IPS-18a (cell line): ENCODE measurements at regions not wholly inside any gene's neighbourhood (a gene's known extent, or its start where the extent isn't known, plus 50 kb on each side); places are given as distances from the start of the nearest gene placed in this dataset.

Experiments
- H3K27ac ChIP-seq: one replicate; pipeline ENCODE4 v1.5.1; 2013; ENCODE audit warnings: low read length
- H3K27me3 ChIP-seq: one replicate; pipeline ENCODE4 v1.6.1; 2013; ENCODE audit warnings: mild to moderate bottlenecking, low read length; ENCODE audit not compliant: control insufficient read depth, insufficient read depth
- H3K36me3 ChIP-seq: one replicate; pipeline ENCODE4 v1.6.1; 2013; ENCODE audit warnings: low read depth, low read length; ENCODE audit not compliant: control insufficient read depth
- H3K4me1 ChIP-seq: one replicate; pipeline ENCODE4 v1.6.1; 2013; ENCODE audit warnings: low read depth, low read length; ENCODE audit not compliant: control insufficient read depth
- H3K4me3 ChIP-seq: one replicate; pipeline ENCODE4 v1.5.1; 2013; ENCODE audit warnings: low read length
- H3K9ac ChIP-seq: one replicate; pipeline ENCODE4 v1.6.1; 2013; ENCODE audit warnings: mild to moderate bottlenecking, low read length, moderate library complexity
- H3K9me3 ChIP-seq: one replicate; pipeline ENCODE4 v1.6.1; 2013; ENCODE audit warnings: low read depth, low read length; ENCODE audit not compliant: control insufficient read depth

- no peak overlapping the region for H3K9ac ChIP-seq
- no peak overlapping the region for H3K27ac ChIP-seq
- H3K4me1 ChIP-seq = no peaks in the 10 kb centered on the region
- no peak overlapping the region for H3K4me3 ChIP-seq
- H3K9me3 ChIP-seq = no peaks in the 10 kb centered on the region
- no peaks in the 10 kb centered on the region for H3K27me3 ChIP-seq
- no peaks in the 10 kb centered on the region for H3K36me3 ChIP-seq
Observed at GRCh38 chr14:42228611-42229010, 621.9 kb downstream of the LRFN5 start.

GRCh38 chr14:42224053-42224888 lies 617.6 kb downstream of the LRFN5 start:
- H3K27ac ChIP-seq = no peak overlapping the region

GRCh38 chr14:42222924-42223471 lies 616.3 kb downstream of the LRFN5 start:
- no peaks in the 10 kb centered on the region for H3K36me3 ChIP-seq
- no peaks in the 10 kb centered on the region for H3K9me3 ChIP-seq
- H3K4me3 ChIP-seq = no peak overlapping the region
- H3K9ac ChIP-seq = no peak overlapping the region
- no peak overlapping the region for H3K27ac ChIP-seq
- H3K4me1 ChIP-seq = no peaks in the 10 kb centered on the region
- no peaks in the 10 kb centered on the region for H3K27me3 ChIP-seq

More at GRCh38 chr14:42224053-42224888, 617.6 kb downstream of the LRFN5 start:
- Histone ChIP-seq H3K4me1 (no peaks in the 10 kb centered on the region), H3K9me3 (no peaks in the 10 kb centered on the region), H3K36me3 (no peaks in the 10 kb centered on the region), H3K27me3 (no peaks in the 10 kb centered on the region), H3K4me3 (no peak overlapping the region), H3K9ac (no peak overlapping the region)

GRCh38 chr14:42214981-42215491 lies 608.4 kb downstream of the LRFN5 start:
- H3K27ac ChIP-seq = no peak overlapping the region
- no peaks in the 10 kb centered on the region for H3K27me3 ChIP-seq

GRCh38 chr14:42200957-42201356 lies 594.3 kb downstream of the LRFN5 start:
- H3K9ac ChIP-seq = no peak overlapping the region
- H3K9me3 ChIP-seq = no peaks in the 10 kb centered on the region

More at GRCh38 chr14:42214981-42215491, 608.4 kb downstream of the LRFN5 start:
- Histone ChIP-seq H3K4me3 (no peak overlapping the region), H3K4me1 (no peaks in the 10 kb centered on the region), H3K36me3 (no peaks in the 10 kb centered on the region), H3K9me3 (no peaks in the 10 kb centered on the region), H3K9ac (no peak overlapping the region)

GRCh38 chr14:42198010-42198409 lies 591.3 kb downstream of the LRFN5 start:
- Histone ChIP-seq H3K9ac (no peak overlapping the region), H3K27ac (no peak overlapping the region), H3K4me1 (no peaks in the 10 kb centered on the region), H3K27me3 (no peaks in the 10 kb centered on the region), H3K4me3 (no peak overlapping the region), H3K9me3 (no peaks in the 10 kb centered on the region), H3K36me3 (no peaks in the 10 kb centered on the region)

More at GRCh38 chr14:42200957-42201356, 594.3 kb downstream of the LRFN5 start:
- Histone ChIP-seq H3K27ac (no peak overlapping the region), H3K27me3 (no peaks in the 10 kb centered on the region), H3K36me3 (no peaks in the 10 kb centered on the region), H3K4me1 (no peaks in the 10 kb centered on the region), H3K4me3 (no peak overlapping the region)

- Histone ChIP-seq H3K27ac (no peak overlapping the region), H3K36me3 (no peaks in the 10 kb centered on the region), H3K9ac (no peak overlapping the region), H3K9me3 (no peaks in the 10 kb centered on the region), H3K4me1 (no peaks in the 10 kb centered on the region), H3K4me3 (no peak overlapping the region), H3K27me3 (no peaks in the 10 kb centered on the region)
Observed at GRCh38 chr14:42192738-42193653, 586.3 kb downstream of the LRFN5 start.

- Histone ChIP-seq H3K9me3 (no peaks in the 10 kb centered on the region), H3K36me3 (no peaks in the 10 kb centered on the region), H3K27ac (no peak overlapping the region), H3K4me1 (no peaks in the 10 kb centered on the region), H3K9ac (no peak overlapping the region), H3K4me3 (no peak overlapping the region), H3K27me3 (no peaks in the 10 kb centered on the region)
Observed at GRCh38 chr14:42190744-42191143, 584.1 kb downstream of the LRFN5 start.

- Histone ChIP-seq H3K36me3 (no peaks in the 10 kb centered on the region), H3K9ac (no peak overlapping the region), H3K9me3 (no peaks in the 10 kb centered on the region), H3K4me1 (no peaks in the 10 kb centered on the region), H3K4me3 (no peak overlapping the region), H3K27ac (no peak overlapping the region), H3K27me3 (no peaks in the 10 kb centered on the region)
Observed at GRCh38 chr14:42187846-42188245, 581.2 kb downstream of the LRFN5 start.

GRCh38 chr14:42185718-42186117 lies 579.0 kb downstream of the LRFN5 start:
- H3K36me3 ChIP-seq = no peaks in the 10 kb centered on the region
- no peaks in the 10 kb centered on the region for H3K27me3 ChIP-seq
- no peak overlapping the region for H3K4me3 ChIP-seq
- H3K9ac ChIP-seq = no peak overlapping the region
- no peaks in the 10 kb centered on the region for H3K4me1 ChIP-seq
- H3K9me3 ChIP-seq = no peaks in the 10 kb centered on the region
- no peak overlapping the region for H3K27ac ChIP-seq

GRCh38 chr14:42174357-42174756 lies 567.7 kb downstream of the LRFN5 start:
- Histone ChIP-seq H3K9ac (no peak overlapping the region), H3K27ac (no peak overlapping the region), H3K4me3 (no peak overlapping the region), H3K27me3 (no peaks in the 10 kb centered on the region), H3K4me1 (no peaks in the 10 kb centered on the region), H3K36me3 (no peaks in the 10 kb centered on the region), H3K9me3 (no peaks in the 10 kb centered on the region)
